Epidermal melanocyte (primary cell): ENCODE measurements at regions not wholly inside any gene's neighbourhood (a gene's known extent, or its start where the extent isn't known, plus 50 kb on each side); places are given as distances from the start of the nearest gene placed in this dataset.

Experiments
- DNase-seq: peaks from one replicate; pipeline ENCODE4 v3.0.0; 2011; ENCODE audit warnings: low spot score; ENCODE audit not compliant: insufficient read length

DNA sequence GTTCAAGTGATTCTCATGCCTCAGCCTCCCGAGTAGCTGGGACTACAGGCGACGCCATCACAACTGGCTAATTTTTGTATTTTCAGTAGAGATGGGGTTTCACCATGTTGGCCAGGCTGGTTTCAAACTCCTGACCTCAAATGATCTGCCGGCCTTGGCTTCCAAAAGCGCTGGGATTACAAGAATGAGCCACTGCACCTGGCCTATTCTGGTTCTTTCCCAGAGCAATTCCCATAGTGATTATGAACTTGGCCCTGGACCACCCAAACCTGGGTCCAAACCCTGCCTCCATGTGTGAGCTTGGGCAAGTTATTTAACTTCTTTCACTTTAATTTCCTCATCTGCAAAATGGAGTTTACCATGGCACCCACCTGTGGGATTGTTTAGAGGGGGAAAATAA is 61.5 kb upstream of the HEPHL1 start:
- no peak for DNase-seq

DNA sequence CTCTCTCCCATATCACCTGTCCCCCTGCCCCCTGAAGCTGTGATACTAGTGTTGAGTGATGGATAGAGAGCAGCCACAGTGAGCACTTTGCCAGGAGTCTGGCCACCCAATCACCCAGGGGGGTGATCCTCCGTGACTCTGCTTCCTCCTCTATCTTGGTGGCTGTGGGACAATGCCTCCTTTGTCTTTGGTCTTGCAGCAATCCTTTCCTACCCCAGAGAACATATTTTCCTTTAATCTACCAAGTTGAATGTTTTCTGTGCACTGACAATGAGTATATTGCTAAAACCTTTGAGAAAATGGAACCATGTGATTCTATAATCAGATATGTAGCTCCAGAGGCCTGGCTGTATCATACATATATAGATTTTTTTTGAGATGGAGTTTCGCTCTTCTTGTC is 58.1 kb upstream of the HEPHL1 start:
- DNase-seq = no peak

DNA sequence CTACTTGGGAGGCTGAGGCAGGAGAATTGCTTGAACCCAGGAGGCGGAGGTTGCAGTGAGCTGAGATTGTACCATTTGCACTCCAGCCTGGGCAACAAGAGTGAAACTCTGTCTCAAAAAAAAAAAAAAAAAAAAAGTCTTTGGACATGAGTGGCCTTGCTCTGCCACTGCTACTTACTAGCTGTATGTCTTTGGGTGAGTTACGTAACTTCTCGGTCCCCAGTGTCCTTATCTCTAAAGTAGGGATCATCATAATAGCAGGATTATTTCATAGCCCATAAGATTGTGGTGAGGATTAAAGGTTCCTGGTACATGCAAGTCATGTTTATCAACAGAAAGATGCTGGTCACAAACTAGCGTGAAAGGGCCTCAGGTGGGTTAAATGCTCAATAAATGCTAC is 53.9 kb upstream of the HEPHL1 start:
- no peak for DNase-seq

DNA sequence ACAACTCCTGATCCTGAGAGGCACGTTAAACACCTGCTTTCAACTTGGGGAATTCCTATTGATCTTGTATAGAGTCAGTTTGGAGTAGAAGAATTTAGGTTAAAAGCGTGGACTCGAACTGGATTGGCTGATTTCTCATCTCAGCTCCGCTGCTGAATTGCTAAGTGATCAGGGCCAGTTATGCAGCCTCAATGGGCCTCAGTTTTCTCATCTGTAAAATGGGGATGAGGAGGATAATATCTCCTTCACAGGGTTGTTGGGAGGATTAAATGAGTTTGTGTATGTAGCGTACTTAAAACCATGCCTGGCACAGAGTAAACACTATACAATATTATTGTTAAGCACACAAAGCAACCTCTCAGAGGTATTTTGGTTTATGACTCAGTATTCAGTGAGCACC is 53.2 kb upstream of the HEPHL1 start:
- no peak for DNase-seq

- no peak for DNase-seq
These were observed 50.9 kb upstream of the HEPHL1 start for GRCh38 chr11:93969925-93970922.
